ENCODE measurements at regions not wholly inside any gene's neighbourhood (a gene's known extent, or its start where the extent isn't known, plus 50 kb on each side); places are given as distances from the start of the nearest gene placed in this dataset.
"Not testable (repeated sequence)": the region's sequence is repeated elsewhere in the genome, so short reads cannot be mapped to it uniquely, and the experiment has no call there.

GRCh38 chr4:118574251-118574913 is 110.8 kb upstream of the METTL14 start:
- H3K36me3 ChIP-seq; H3K4me3 ChIP-seq; H3K4me1 ChIP-seq; intact Hi-C loops (cut with DNase I); H3K27me3 ChIP-seq; H3K27ac ChIP-seq; H3K9me3 ChIP-seq; DNase-seq (ENCODE audit: low spot score in 2 of 2): not testable (repeated sequence)

- H3K27me3 ChIP-seq; H3K36me3 ChIP-seq; intact Hi-C loops (cut with DNase I); H3K27ac ChIP-seq; H3K9me3 ChIP-seq; DNase-seq (ENCODE audit: low spot score in 2 of 2); H3K4me1 ChIP-seq; H3K4me3 ChIP-seq: not testable (repeated sequence)
Observed at GRCh38 chr4:118575057-118575456, 110.1 kb upstream of the METTL14 start.

- intact Hi-C loops (cut with DNase I): not testable (repeated sequence)
Observed at GRCh38 chr4:118575726-118576125, 109.5 kb upstream of the METTL14 start.

GRCh38 chr4:118576709-118577219 is 108.4 kb upstream of the METTL14 start:
- H3K36me3 ChIP-seq; intact Hi-C loops (cut with DNase I); H3K4me1 ChIP-seq; H3K4me3 ChIP-seq; H3K27me3 ChIP-seq; H3K9me3 ChIP-seq; H3K27ac ChIP-seq; DNase-seq (ENCODE audit: low spot score in 2 of 2): not testable (repeated sequence)

More at GRCh38 chr4:118575726-118576125, 109.5 kb upstream of the METTL14 start:
- not testable (repeated sequence) for H3K4me1 ChIP-seq; H3K27me3 ChIP-seq; H3K4me3 ChIP-seq; H3K27ac ChIP-seq; DNase-seq (ENCODE audit: low spot score in 2 of 2); H3K36me3 ChIP-seq; H3K9me3 ChIP-seq

- no peak overlapping the region for H3K4me3 ChIP-seq
- no peak for DNase-seq (ENCODE audit: low spot score in 2 of 2)
- no peak for TF ChIP-seq CTCF (IDR thresholded peaks at IDR 0.05)
- no peaks in the 10 kb centered on the region for H3K36me3 ChIP-seq
- intact Hi-C loops (cut with DNase I): no loop called here
- H3K4me1 ChIP-seq: no peaks in the 10 kb centered on the region
- no peak overlapping the region for H3K27ac ChIP-seq
- no peaks in the 10 kb centered on the region for H3K9me3 ChIP-seq
- no peaks in the 10 kb centered on the region for H3K27me3 ChIP-seq
Observed at GRCh38 chr4:118585015-118585414, 100.2 kb upstream of the METTL14 start.

GRCh38 chr4:118586357-118586790 is 98.8 kb upstream of the METTL14 start:
- Histone ChIP-seq H3K4me3 (no peak overlapping the region), H3K27ac (no peak overlapping the region), H3K9me3 (no peaks in the 10 kb centered on the region), H3K27me3 (no peaks in the 10 kb centered on the region), H3K4me1 (no peaks in the 10 kb centered on the region), H3K36me3 (no peaks in the 10 kb centered on the region)
- no peak for TF ChIP-seq CTCF (IDR thresholded peaks at IDR 0.05)
- intact Hi-C loops (cut with DNase I): no loop called here
- DNase-seq (ENCODE audit: low spot score in 2 of 2): no peak

GRCh38 chr4:118587116-118587831 is 97.9 kb upstream of the METTL14 start:
- H3K4me3 ChIP-seq: no peak overlapping the region
- H3K27me3 ChIP-seq: no peaks in the 10 kb centered on the region
- no peaks in the 10 kb centered on the region for H3K4me1 ChIP-seq
- no peak for TF ChIP-seq CTCF (IDR thresholded peaks at IDR 0.05)
- H3K9me3 ChIP-seq: no peaks in the 10 kb centered on the region
- intact Hi-C loops (cut with DNase I): no loop called here
- H3K27ac ChIP-seq: no peak overlapping the region
- H3K36me3 ChIP-seq: no peaks in the 10 kb centered on the region
- DNase-seq (ENCODE audit: low spot score in 2 of 2): no peak
